HEK293 (cell line): ENCODE measurements at regions not wholly inside any gene's neighbourhood (a gene's known extent, or its start where the extent isn't known, plus 50 kb on each side); places are given as distances from the start of the nearest gene placed in this dataset.

Experiments
- ATF2 ChIP-seq: fragments of 450-650 bp; formaldehyde crosslinking; IDR thresholded peaks from 2 replicates; pipeline ENCODE4 v1.5.1; 2016; ENCODE audit warnings: missing biosample characterization, missing genetic modification characterization, low read depth
- BCL11A ChIP-seq: fragments of 450-650 bp; formaldehyde crosslinking; IDR thresholded peaks from 2 replicates; pipeline ENCODE4 v1.5.1; 2016; ENCODE audit warnings: low read depth, missing biosample characterization, missing genetic modification characterization
- CTCF ChIP-seq: fragments of 450-650 bp; formaldehyde crosslinking; IDR thresholded peaks from 2 replicates; pipeline ENCODE4 v1.5.1; 2016; ENCODE audit warnings: missing biosample characterization, missing genetic modification characterization
- MYNN ChIP-seq: fragments of 450-650 bp; formaldehyde crosslinking; IDR thresholded peaks from 2 replicates; pipeline ENCODE4 v1.5.1; 2016; ENCODE audit warnings: missing biosample characterization, missing genetic modification characterization, borderline replicate concordance
- REST ChIP-seq: fragments of 450-650 bp; formaldehyde crosslinking; IDR thresholded peaks from 2 replicates; pipeline ENCODE4 v1.5.1; 2016; ENCODE audit warnings: missing biosample characterization, missing genetic modification characterization
- ZNF324 ChIP-seq: fragments of 450-650 bp; formaldehyde crosslinking; IDR thresholded peaks from 2 replicates; pipeline ENCODE4 v1.5.1; 2016; ENCODE audit warnings: missing biosample characterization, missing genetic modification characterization
- ZNF561 ChIP-seq: fragments of 450-650 bp; IDR thresholded peaks from 2 replicates; pipeline ENCODE4 v1.5.1; 2018; ENCODE audit warnings: missing biosample characterization, missing genetic modification characterization, borderline replicate concordance

GRCh38 chr12:127728729-127729128 lies 538.2 kb upstream of the TMEM132C start:
- TF ChIP-seq ZNF561 (tag by site-specific recombination) (no peak), BCL11A (tag by site-specific recombination) (no peak), ZNF324 (tag by site-specific recombination) (no peak), REST (tag by site-specific recombination) (no peak), CTCF (tag by site-specific recombination) (no peak), MYNN (tag by site-specific recombination) (no peak), ATF2 (tag by site-specific recombination) (no peak)
